Activated CD4-positive, alpha-beta T cell treated with anti-CD3 and anti-CD28 coated beads for 1 hour (primary cell): ENCODE measurements at regions not wholly inside any gene's neighbourhood (a gene's known extent, or its start where the extent isn't known, plus 50 kb on each side); places are given as distances from the start of the nearest gene placed in this dataset.

ENCODE experiments used
- DNase-seq: peaks from one replicate; pipeline ENCODE4 v3.0.0-alpha.2; 2020

- DNase-seq: no peak
Measured at GRCh38 chr11:116466801-116467200, 306.0 kb downstream of the BUD13 start.

GRCh38 chr11:116466191-116466590 is 306.6 kb downstream of the BUD13 start:
- no peak for DNase-seq

GRCh38 chr11:116465056-116465455 is 307.7 kb downstream of the BUD13 start:
- DNase-seq: no peak

- no peak for DNase-seq
Measured at GRCh38 chr11:116461789-116462188, 311.0 kb downstream of the BUD13 start.

GRCh38 chr11:116460156-116460920 is 312.4 kb downstream of the BUD13 start:
- no peak for DNase-seq

- DNase-seq: no peak
Measured at GRCh38 chr11:116459185-116460045, 313.4 kb downstream of the BUD13 start.

GRCh38 chr11:116458546-116458945 is 314.2 kb downstream of the BUD13 start:
- DNase-seq: no peak

GRCh38 chr11:116457336-116458007 is 315.3 kb downstream of the BUD13 start:
- no peak for DNase-seq

- DNase-seq: no peak
Measured at GRCh38 chr11:116454951-116455350, 317.8 kb downstream of the BUD13 start.

GRCh38 chr11:116454020-116454645 is 318.7 kb downstream of the BUD13 start:
- no peak for DNase-seq

GRCh38 chr11:116452461-116452860 is 320.3 kb downstream of the BUD13 start:
- DNase-seq: no peak

GRCh38 chr11:116449522-116449921 is 323.3 kb downstream of the BUD13 start:
- no peak for DNase-seq

- no peak for DNase-seq
Measured at GRCh38 chr11:116446048-116446941, 326.5 kb downstream of the BUD13 start.

GRCh38 chr11:116445108-116446047 is 327.4 kb downstream of the BUD13 start:
- no peak for DNase-seq

GRCh38 chr11:116442238-116442752 is 330.5 kb downstream of the BUD13 start:
- no peak for DNase-seq

GRCh38 chr11:116439361-116439677 is 333.5 kb downstream of the BUD13 start:
- no peak for DNase-seq

- no peak for DNase-seq
Measured at GRCh38 chr11:116438651-116439360, 334.0 kb downstream of the BUD13 start.

- no peak for DNase-seq
Measured at GRCh38 chr11:116434986-116435385, 337.8 kb downstream of the BUD13 start.

GRCh38 chr11:116432301-116432700 is 340.5 kb downstream of the BUD13 start:
- DNase-seq: no peak

GRCh38 chr11:116431842-116432241 is 340.9 kb downstream of the BUD13 start:
- DNase-seq: no peak
